ENCODE measurements at regions not wholly inside any gene's neighbourhood (a gene's known extent, or its start where the extent isn't known, plus 50 kb on each side); places are given as distances from the start of the nearest gene placed in this dataset.

- TF ChIP-seq ZGPAT (CRISPR knock-in tag; IDR thresholded peaks at IDR 0.05) (no peak), ZBTB38 (CRISPR knock-in tag; IDR thresholded peaks at IDR 0.05) (no peak), NFYB (CRISPR knock-in tag; IDR thresholded peaks at IDR 0.05) (no peak), ZNF546 (CRISPR knock-in tag; conservative IDR thresholded peaks at IDR 0.05) (no peak), NCOA1 (CRISPR knock-in tag; IDR thresholded peaks at IDR 0.05) (no peak), MAFK (conservative IDR thresholded peaks at IDR 0.05 in 1 of 2, IDR thresholded peaks at IDR 0.05 in 1 of 2; ENCODE audit: low read length in 2 of 2) (peak; percentile 98 to 99), MAFF (IDR thresholded peaks at IDR 0.05; ENCODE audit: low read depth, low read length) (peak; percentile 98), ZNF615 (CRISPR knock-in tag; IDR thresholded peaks at IDR 0.05; ENCODE audit: borderline replicate concordance) (no peak), NKX3-1 (CRISPR knock-in tag; IDR thresholded peaks at IDR 0.05) (no peak), SCMH1 (CRISPR knock-in tag; IDR thresholded peaks at IDR 0.05; ENCODE audit: borderline replicate concordance) (no peak)
- Histone ChIP-seq H3K4me1 (ENCODE audit: insufficient read depth, low read length) (no peaks in the 10 kb centered on the region), H3K27ac (ENCODE audit: extremely low read length, insufficient read depth, low read length) (no peak overlapping the region), H2AFZ (ENCODE audit: low read length) (no peak overlapping the region), H3K27me3 (ENCODE audit: control insufficient read depth in 1 of 2, insufficient read depth in 2 of 2, low read length in 2 of 2) (no peaks in the 10 kb centered on the region; a peak in 1 of 5 replicates), H3K9ac (ENCODE audit: insufficient read depth, low read depth, low read length) (no peak overlapping the region), H3K4me3 (replicated peaks in 1 of 3; ENCODE audit: insufficient read depth in 1 of 3, low read depth in 2 of 3, low read length in 3 of 3) (no peak overlapping the region), H4K20me1 (ENCODE audit: insufficient read depth, low read length) (no peaks in the 10 kb centered on the region), H3K9me3 (ENCODE audit: low read length) (no peaks in the 10 kb centered on the region), H3K36me3 (replicated peaks in 1 of 2; ENCODE audit: control insufficient read depth in 1 of 2, insufficient read depth in 2 of 2, low read length in 2 of 2) (no peaks in the 10 kb centered on the region), H3K4me2 (ENCODE audit: low read depth, low read length) (no peak overlapping the region), H3K79me2 (ENCODE audit: insufficient read depth, low read length) (no peaks in the 10 kb centered on the region)
- ATAC-seq (no peak), FAIRE-seq (no peak), DNase-seq (ENCODE audit: low spot score) (no peak)
- POLR2A ChIA-PET, result no interaction called here
- intact Hi-C loops (cut with micrococcal nuclease; ENCODE audit: unreplicated experiment) (no loop called here), in situ Hi-C loops (cut with HindIII; ENCODE audit: extremely low pct_ligation_motif_present, low pct_unique_long_range_greater_than_20kb) (no loop called here)
- WGBS (ENCODE audit: low lambda C conversion rate), result 48% methylated on average over 1 of the region's 1 CpG
- CTCF ChIA-PET (ENCODE audit: low intra/inter-chr PET ratio, low total read pairs), result no interaction called here
- no TSS peak for BruUV-seq (replicated peaks)
Measured at GRCh38 chr10:116002735-116003134, 270.3 kb downstream of the GFRA1 start.

Data from HepG2 (cell line).